ENCODE measurements at regions not wholly inside any gene's neighbourhood (a gene's known extent, or its start where the extent isn't known, plus 50 kb on each side); places are given as distances from the start of the nearest gene placed in this dataset.
A peak's percentile ranks its signal among the peaks of the same experiment; 100 is the strongest.

GRCh38 chr15:66911131-66911700 lies 154.2 kb upstream of the SMAD3 start (continued):
- no peak for TF ChIP-seq TCFL5 (CRISPR knock-in tag; conservative IDR thresholded peaks at IDR 0.05)

GRCh38 chr15:66912001-66912400 lies 153.4 kb upstream of the SMAD3 start:
- no peak for DNase-seq (ENCODE audit: extremely low read depth in 1 of 4, low spot score in 3 of 4)
- ChIA-PET CTCF (ENCODE audit: low intra/inter-chr PET ratio) (no interaction called here), POLR2A (interaction anchor here (0.6 to 1.0 kb wide), 3 partner anchors 14 to 153 kb away, joined by 3 read pairs; no protein-coding TSS in a partner anchor)
- no TSS peak for BruUV-seq (replicated peaks)
- Histone ChIP-seq H3K9me3 (replicated peaks; ENCODE audit: control insufficient read depth, insufficient read depth, low read depth, low read length) (no peaks in the 10 kb centered on the region), H3K79me2 (ENCODE audit: control insufficient read depth, insufficient read depth, low read length) (no peaks in the 10 kb centered on the region), H4K20me1 (replicated peaks; ENCODE audit: control insufficient read depth, insufficient read depth, low read length) (no peaks in the 10 kb centered on the region), H3K9ac (ENCODE audit: insufficient read depth in 1 of 2, low read depth in 2 of 2, low read length in 2 of 2) (no peak overlapping the region), H3K36me3 (ENCODE audit: control insufficient read depth, insufficient read depth, low read length) (no peaks in the 10 kb centered on the region), H3K4me3 (no peak overlapping the region), H3K4me2 (ENCODE audit: insufficient read depth, low read length) (no peak overlapping the region), H3K4me1 (replicated peaks in 1 of 2; ENCODE audit: control insufficient read depth in 2 of 2, insufficient read depth in 2 of 2, low read length in 2 of 2) (peaks cover 0 to 11% of the 10 kb centered on the region in 2 experiments; a peak in 3 of 5 replicates), H3K9me1 (ENCODE audit: control insufficient read depth, insufficient read depth, low read length) (no peaks in the 10 kb centered on the region), H3K27me3 (ENCODE audit: control insufficient read depth in 2 of 2, insufficient read depth in 2 of 2, low read length in 2 of 2) (peaks cover 27 to 41% of the 10 kb centered on the region in 2 experiments), H3K27ac (ENCODE audit: extremely low read depth, low read depth, low read length) (no peak overlapping the region), H2AFZ (ENCODE audit: low read depth, low read length) (no peak overlapping the region)
- in situ Hi-C loops (cut with MboI), result no loop called here
- ATAC-seq, result no peak
- TF ChIP-seq L3MBTL2 (IDR thresholded peaks at IDR 0.05), result peak; percentile 33; the same call in 1 of the 2 replicates
- TF ChIP-seq NR1H2 (CRISPR knock-in tag; IDR thresholded peaks at IDR 0.05), result no peak
- intact Hi-C loops (cut with micrococcal nuclease), result no loop called here
- FAIRE-seq, result no peak
- WGBS (ENCODE audit: insufficient coverage, low coverage, missing lambda C conversion rate), result 6% methylated on average over 7 of the region's 7 CpGs

GRCh38 chr15:66912441-66912840 lies 153.0 kb upstream of the SMAD3 start:
- no TSS peak for BruUV-seq (replicated peaks)
- no peak overlapping the region for H3K4me3 ChIP-seq
- no peaks in the 10 kb centered on the region for H3K36me3 ChIP-seq (ENCODE audit: control insufficient read depth, insufficient read depth, low read length)
- no peak overlapping the region for H2AFZ ChIP-seq (ENCODE audit: low read depth, low read length)
- H3K4me2 ChIP-seq (ENCODE audit: insufficient read depth, low read length), result no peak overlapping the region
- ChIA-PET CTCF (ENCODE audit: low intra/inter-chr PET ratio) (no interaction called here), POLR2A (interaction anchor here (0.6 kb wide), 2 partner anchors 21 to 152 kb away, joined by 3 read pairs; no protein-coding TSS in a partner anchor)
- no peaks in the 10 kb centered on the region for H3K9me1 ChIP-seq (ENCODE audit: control insufficient read depth, insufficient read depth, low read length)
- intact Hi-C loops (cut with micrococcal nuclease), result no loop called here
- H3K9ac ChIP-seq (ENCODE audit: insufficient read depth in 1 of 2, low read depth in 2 of 2, low read length in 2 of 2), result 0 out of 4 replicates have a peak overlapping the region, but pooled peaks of 1 of the 2 experiments have one; percentile 36
- ATAC-seq (no peak), FAIRE-seq (no peak), DNase-seq (ENCODE audit: extremely low read depth in 1 of 4, low spot score in 3 of 4) (no peak)
- no peak overlapping the region for H3K27ac ChIP-seq (ENCODE audit: extremely low read depth, low read depth, low read length)
- TF ChIP-seq ASH1L (IDR thresholded peaks at IDR 0.05; ENCODE audit: borderline replicate concordance, low read depth, partially characterized antibody) (no peak), RNF2 (IDR thresholded peaks at IDR 0.05) (no peak), HEY1 (CRISPR knock-in tag; IDR thresholded peaks at IDR 0.05; ENCODE audit: borderline replicate concordance) (no peak), ILK (tag; IDR thresholded peaks at IDR 0.05; ENCODE audit: borderline replicate concordance, low read depth) (no peak), POLR2A (conservative IDR thresholded peaks at IDR 0.05) (no peak), ZFX (CRISPR knock-in tag; IDR thresholded peaks at IDR 0.05) (no peak), CXXC5 (CRISPR knock-in tag; IDR thresholded peaks at IDR 0.05) (no peak)
- H3K27me3 ChIP-seq (ENCODE audit: control insufficient read depth in 2 of 2, insufficient read depth in 2 of 2, low read length in 2 of 2), result peaks cover 27 to 41% of the 10 kb centered on the region in 2 experiments
- H3K79me2 ChIP-seq (ENCODE audit: control insufficient read depth, insufficient read depth, low read length), result no peaks in the 10 kb centered on the region
- in situ Hi-C loops (cut with MboI), result no loop called here
- H3K9me3 ChIP-seq (replicated peaks; ENCODE audit: control insufficient read depth, insufficient read depth, low read depth, low read length), result no peaks in the 10 kb centered on the region
- 10% methylated on average over 7 of the region's 7 CpGs for WGBS (ENCODE audit: insufficient coverage, low coverage, missing lambda C conversion rate)
- no peaks in the 10 kb centered on the region for H4K20me1 ChIP-seq (replicated peaks; ENCODE audit: control insufficient read depth, insufficient read depth, low read length)
- H3K4me1 ChIP-seq (replicated peaks in 1 of 2; ENCODE audit: control insufficient read depth in 2 of 2, insufficient read depth in 2 of 2, low read length in 2 of 2), result peaks cover 0 to 11% of the 10 kb centered on the region in 2 experiments; a peak in 3 of 5 replicates
